ENCODE measurements at regions not wholly inside any gene's neighbourhood (a gene's known extent, or its start where the extent isn't known, plus 50 kb on each side); places are given as distances from the start of the nearest gene placed in this dataset.

- no peak for TF ChIP-seq CTCF (IDR thresholded peaks at IDR 0.05)
Measured at GRCh38 chr1:200260597-200261335, 149.1 kb downstream of the ZNF281 start.

GRCh38 chr1:200258447-200259375 lies 151.1 kb downstream of the ZNF281 start:
- peak; percentile 62; the same call in 1 of the 2 replicates for TF ChIP-seq CTCF (IDR thresholded peaks at IDR 0.05)

GRCh38 chr1:200257235-200257634 lies 152.6 kb downstream of the ZNF281 start:
- no peak for TF ChIP-seq CTCF (IDR thresholded peaks at IDR 0.05)

- TF ChIP-seq CTCF (IDR thresholded peaks at IDR 0.05), result no peak
Measured at GRCh38 chr1:200253774-200254495, 155.9 kb downstream of the ZNF281 start.

GRCh38 chr1:200252531-200252930 lies 157.3 kb downstream of the ZNF281 start:
- no peak for TF ChIP-seq CTCF (IDR thresholded peaks at IDR 0.05)

GRCh38 chr1:200250469-200250868 lies 159.4 kb downstream of the ZNF281 start:
- TF ChIP-seq CTCF (IDR thresholded peaks at IDR 0.05), result no peak

- no peak for TF ChIP-seq CTCF (IDR thresholded peaks at IDR 0.05)
Measured at GRCh38 chr1:200248541-200248940, 161.3 kb downstream of the ZNF281 start.

Data from LNCAP (cell line).